Stomach (tissue), 4 donors: ENCODE measurements at regions not wholly inside any gene's neighbourhood (a gene's known extent, or its start where the extent isn't known, plus 50 kb on each side); places are given as distances from the start of the nearest gene placed in this dataset.

Source experiments
- POLR2AphosphoS5 ChIP-seq, 3 donors: sonication (generic); formaldehyde crosslinking; IDR thresholded peaks; one replicate each; pipeline ENCODE4 v1.6.1; 2016; ENCODE audit warnings: antibody characterized with exemption in 3 of 3
- TF ChIP-seq, protein P1 (sequence below), 7 experiments: fragments of 450-650 bp in 4 of 7; fragments of 200-600 bp in 3 of 7; sonication (generic) in 3 of 7; IDR thresholded peaks; one replicate each; pipeline ENCODE4 v1.5.1; 2016 to 2019; ENCODE audit warnings: antibody characterized with exemption in 7 of 7, control low read depth in 2 of 7, mild to moderate bottlenecking in 1 of 7

DNA sequence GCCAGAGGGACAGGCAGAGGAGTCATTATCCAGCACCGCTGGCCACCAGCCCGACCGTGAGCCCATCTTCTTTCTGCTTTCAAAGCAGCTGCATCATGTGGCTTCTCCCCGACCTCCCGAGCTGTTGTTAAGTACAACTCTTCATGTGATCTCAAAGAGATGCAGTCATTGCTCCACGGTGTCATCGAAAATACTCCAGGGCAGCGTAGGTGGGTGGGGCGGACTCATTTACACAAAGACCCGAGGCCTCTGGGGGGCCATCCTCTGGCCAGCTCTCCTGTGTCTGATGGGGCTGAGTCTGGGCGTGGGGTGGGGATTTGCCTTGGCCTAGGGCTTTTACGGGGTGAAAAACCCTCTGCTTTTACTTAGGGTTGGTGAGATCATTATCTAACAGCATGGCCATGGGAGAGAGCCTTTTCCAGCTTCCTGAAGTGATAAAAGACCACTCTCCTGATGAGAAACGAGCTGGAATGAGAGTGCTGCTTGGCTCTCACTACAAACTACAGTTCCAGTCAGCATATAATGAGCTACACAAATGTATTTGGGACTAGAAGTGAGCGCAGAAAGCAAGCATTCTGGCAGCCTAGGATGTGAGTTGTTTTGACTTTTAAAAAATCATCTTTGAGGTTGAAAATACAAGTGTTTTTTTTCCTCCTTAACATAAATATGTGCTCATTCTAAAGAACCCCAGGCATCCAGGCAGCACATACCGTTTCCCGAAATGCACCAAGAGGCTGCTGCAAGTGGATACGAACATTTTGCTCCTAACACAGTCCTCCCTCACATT, 165.0 kb downstream of the RHOU start:
- TF ChIP-seq POLR2AphosphoS5 (IDR thresholded peaks at IDR 0.05): peak in 1 of 3 donors; percentile 7
- TF ChIP-seq, protein P1, sequence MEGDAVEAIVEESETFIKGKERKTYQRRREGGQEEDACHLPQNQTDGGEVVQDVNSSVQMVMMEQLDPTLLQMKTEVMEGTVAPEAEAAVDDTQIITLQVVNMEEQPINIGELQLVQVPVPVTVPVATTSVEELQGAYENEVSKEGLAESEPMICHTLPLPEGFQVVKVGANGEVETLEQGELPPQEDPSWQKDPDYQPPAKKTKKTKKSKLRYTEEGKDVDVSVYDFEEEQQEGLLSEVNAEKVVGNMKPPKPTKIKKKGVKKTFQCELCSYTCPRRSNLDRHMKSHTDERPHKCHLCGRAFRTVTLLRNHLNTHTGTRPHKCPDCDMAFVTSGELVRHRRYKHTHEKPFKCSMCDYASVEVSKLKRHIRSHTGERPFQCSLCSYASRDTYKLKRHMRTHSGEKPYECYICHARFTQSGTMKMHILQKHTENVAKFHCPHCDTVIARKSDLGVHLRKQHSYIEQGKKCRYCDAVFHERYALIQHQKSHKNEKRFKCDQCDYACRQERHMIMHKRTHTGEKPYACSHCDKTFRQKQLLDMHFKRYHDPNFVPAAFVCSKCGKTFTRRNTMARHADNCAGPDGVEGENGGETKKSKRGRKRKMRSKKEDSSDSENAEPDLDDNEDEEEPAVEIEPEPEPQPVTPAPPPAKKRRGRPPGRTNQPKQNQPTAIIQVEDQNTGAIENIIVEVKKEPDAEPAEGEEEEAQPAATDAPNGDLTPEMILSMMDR (IDR thresholded peaks at IDR 0.05): no peak
